ENCODE measurements at regions not wholly inside any gene's neighbourhood (a gene's known extent, or its start where the extent isn't known, plus 50 kb on each side); places are given as distances from the start of the nearest gene placed in this dataset.
"Not testable (repeated sequence)": the region's sequence is repeated elsewhere in the genome, so short reads cannot be mapped to it uniquely, and the experiment has no call there.

GRCh38 chr11:87583931-87584330 lies 546.2 kb downstream of the TMEM135 start:
- POLR2A ChIA-PET = no interaction called here
- H3K4me3 ChIP-seq (ENCODE audit: low read depth, low read length) = no peak overlapping the region
- DNase-seq (ENCODE audit: low read depth, low spot score) = no peak
- CTCF ChIA-PET = no interaction called here
- no peak for TF ChIP-seq CTCF (IDR thresholded peaks at IDR 0.05; ENCODE audit: insufficient read depth, low read length, missing control alignments)

GRCh38 chr11:87575088-87575487 lies 537.4 kb downstream of the TMEM135 start:
- CTCF ChIA-PET = no interaction called here
- no peak for TF ChIP-seq CTCF (IDR thresholded peaks at IDR 0.05; ENCODE audit: insufficient read depth, low read length, missing control alignments)

GRCh38 chr11:87574193-87574592 lies 536.5 kb downstream of the TMEM135 start:
- TF ChIP-seq CTCF (IDR thresholded peaks at IDR 0.05; ENCODE audit: insufficient read depth, low read length, missing control alignments) = no peak
- CTCF ChIA-PET = no interaction called here
- DNase-seq (ENCODE audit: low read depth, low spot score) = no peak
- POLR2A ChIA-PET = no interaction called here
- H3K4me3 ChIP-seq (ENCODE audit: low read depth, low read length) = no peak overlapping the region

More at GRCh38 chr11:87575088-87575487, 537.4 kb downstream of the TMEM135 start:
- DNase-seq (ENCODE audit: low read depth, low spot score) = no peak
- H3K4me3 ChIP-seq (ENCODE audit: low read depth, low read length) = no peak overlapping the region
- POLR2A ChIA-PET = no interaction called here

GRCh38 chr11:87573708-87574107 lies 536.0 kb downstream of the TMEM135 start:
- no peak overlapping the region for H3K4me3 ChIP-seq (ENCODE audit: low read depth, low read length)
- CTCF ChIA-PET = no interaction called here
- DNase-seq (ENCODE audit: low read depth, low spot score) = no peak
- POLR2A ChIA-PET = no interaction called here
- TF ChIP-seq CTCF (IDR thresholded peaks at IDR 0.05; ENCODE audit: insufficient read depth, low read length, missing control alignments) = no peak

GRCh38 chr11:87572881-87573280 lies 535.1 kb downstream of the TMEM135 start:
- no peak overlapping the region for H3K4me3 ChIP-seq (ENCODE audit: low read depth, low read length)
- no peak for TF ChIP-seq CTCF (IDR thresholded peaks at IDR 0.05; ENCODE audit: insufficient read depth, low read length, missing control alignments)
- DNase-seq (ENCODE audit: low read depth, low spot score) = no peak
- CTCF ChIA-PET = no interaction called here
- POLR2A ChIA-PET = no interaction called here

GRCh38 chr11:87560352-87560751 lies 522.6 kb downstream of the TMEM135 start:
- POLR2A ChIA-PET = no interaction called here
- DNase-seq (ENCODE audit: low read depth, low spot score) = no peak
- CTCF ChIA-PET = no interaction called here
- no peak for TF ChIP-seq CTCF (IDR thresholded peaks at IDR 0.05; ENCODE audit: insufficient read depth, low read length, missing control alignments)
- H3K4me3 ChIP-seq (ENCODE audit: low read depth, low read length) = no peak overlapping the region

- H3K4me3 ChIP-seq (ENCODE audit: low read depth, low read length); POLR2A ChIA-PET; DNase-seq (ENCODE audit: low read depth, low spot score); CTCF ChIA-PET: not testable (repeated sequence)
Observed at GRCh38 chr11:87559852-87560251, 522.1 kb downstream of the TMEM135 start.

Measured in AG04449 (cell line).